ENCODE measurements at regions not wholly inside any gene's neighbourhood (a gene's known extent, or its start where the extent isn't known, plus 50 kb on each side); places are given as distances from the start of the nearest gene placed in this dataset.

GRCh38 chr2:19762142-19762541 lies 139.6 kb downstream of the TTC32 start:
- no peak for TF ChIP-seq CTCF (IDR thresholded peaks at IDR 0.05)
- DNase-seq (ENCODE audit: low spot score) (no peak), ATAC-seq (ENCODE audit: low FRiP score) (peak; percentile 37)

- ATAC-seq (ENCODE audit: low FRiP score), result no peak
- no peak for TF ChIP-seq CTCF (IDR thresholded peaks at IDR 0.05)
- DNase-seq (ENCODE audit: low spot score), result no peak
Measured at GRCh38 chr2:19759880-19760279, 141.9 kb downstream of the TTC32 start.

DNA sequence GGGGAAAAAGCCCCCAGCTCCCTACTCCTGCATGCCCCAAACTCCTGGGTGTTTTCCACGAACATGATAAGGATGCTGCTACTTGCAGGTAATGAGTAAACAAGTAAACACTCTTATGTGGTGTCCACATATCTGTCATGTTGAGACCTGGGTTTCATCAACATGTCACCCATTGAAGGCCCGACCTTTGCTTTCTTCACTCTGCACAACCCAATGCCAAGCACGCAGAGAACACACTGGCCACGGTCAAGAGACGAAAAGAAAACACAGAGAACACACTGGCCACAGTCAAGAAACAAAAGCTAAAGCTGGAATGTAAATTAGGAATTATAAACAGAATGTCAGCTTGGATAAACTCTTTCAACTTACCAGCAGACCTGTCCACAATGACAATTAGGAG lies 143.1 kb downstream of the TTC32 start:
- no peak for TF ChIP-seq CTCF (IDR thresholded peaks at IDR 0.05)
- ATAC-seq (ENCODE audit: low FRiP score), result no peak

GRCh38 chr2:19757586-19757985 lies 144.2 kb downstream of the TTC32 start:
- DNase-seq (ENCODE audit: low spot score) (no peak), ATAC-seq (ENCODE audit: low FRiP score) (no peak)
- TF ChIP-seq CTCF (IDR thresholded peaks at IDR 0.05), result no peak

More for the DNA sequence above, 143.1 kb downstream of the TTC32 start:
- DNase-seq (ENCODE audit: low spot score), result no peak

- DNase-seq (ENCODE audit: low spot score), result no peak
- no peak for TF ChIP-seq CTCF (IDR thresholded peaks at IDR 0.05)
- no peak for ATAC-seq (ENCODE audit: low FRiP score)
Measured at GRCh38 chr2:19754907-19755306, 146.9 kb downstream of the TTC32 start.

DNA sequence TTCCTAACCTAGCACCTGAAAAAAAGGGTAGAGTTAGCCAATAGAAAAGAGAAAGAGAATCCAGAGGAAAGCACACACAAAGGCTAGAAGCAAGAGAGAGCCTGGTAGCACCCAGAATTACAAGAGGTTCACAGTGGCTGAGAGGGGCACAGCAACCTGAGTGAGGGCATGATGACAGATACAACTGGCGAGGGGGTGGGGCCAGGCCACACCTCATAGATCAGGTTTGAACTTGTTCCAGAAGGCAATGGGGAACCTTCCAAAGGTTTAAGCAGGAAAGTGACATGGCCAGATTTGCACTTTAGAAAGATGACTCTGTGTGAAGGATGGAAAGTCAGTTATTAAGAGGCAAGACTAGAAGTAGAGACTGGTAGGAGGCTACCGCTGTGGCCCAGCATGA lies 148.0 kb downstream of the TTC32 start:
- ATAC-seq (ENCODE audit: low FRiP score) (no peak), DNase-seq (ENCODE audit: low spot score) (no peak)
- TF ChIP-seq CTCF (IDR thresholded peaks at IDR 0.05), result no peak

- no peak for DNase-seq (ENCODE audit: low spot score)
- TF ChIP-seq CTCF (IDR thresholded peaks at IDR 0.05), result no peak
- ATAC-seq (ENCODE audit: low FRiP score), result no peak
Measured at GRCh38 chr2:19753314-19753713, 148.5 kb downstream of the TTC32 start.

All from omental fat pad (tissue), 3 donors.